GM20000 (cell line): ENCODE measurements at regions not wholly inside any gene's neighbourhood (a gene's known extent, or its start where the extent isn't known, plus 50 kb on each side); places are given as distances from the start of the nearest gene placed in this dataset.

Experiments
- DNase-seq: peaks from one replicate; pipeline ENCODE4 v3.0.0; 2012; ENCODE audit warnings: low spot score
- TF ChIP-seq, protein P1 (sequence below): IDR thresholded peaks from 2 replicates; pipeline ENCODE4 v1.5.1; 2012; ENCODE audit warnings: mild to moderate bottlenecking, control low read depth; ENCODE audit errors: extremely low read depth, missing control alignments

DNA sequence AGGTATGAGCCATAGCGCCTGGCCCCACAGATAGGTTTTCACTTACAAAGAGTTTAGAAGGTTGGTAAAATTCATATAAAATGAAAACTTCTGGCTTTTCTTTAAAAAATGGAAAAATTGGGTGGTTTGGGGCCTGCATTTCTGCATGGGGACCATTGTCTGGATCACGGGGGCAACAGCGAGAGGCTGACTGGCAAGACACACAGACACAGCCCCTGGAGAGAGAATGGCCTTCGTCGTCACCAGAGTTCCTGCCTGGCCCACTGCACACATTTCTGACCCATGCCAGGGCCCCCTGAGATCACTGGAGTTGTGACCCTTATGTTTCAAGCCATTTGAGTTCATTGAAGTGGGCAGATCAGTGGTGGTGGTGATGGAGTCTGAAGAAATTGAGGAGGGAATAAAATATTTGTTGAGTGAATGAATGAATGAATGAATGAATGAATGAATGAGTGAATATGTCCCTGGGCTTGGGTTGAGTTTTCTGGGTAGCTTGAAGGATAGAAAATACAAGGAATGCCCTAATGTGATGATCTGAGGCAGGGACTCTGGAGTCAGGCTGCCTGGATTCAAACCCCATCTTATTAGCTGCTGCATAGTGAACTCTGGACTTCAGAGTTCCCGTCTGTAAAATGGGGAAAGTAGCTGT is 173.8 kb downstream of the ZFP64 start:
- TF ChIP-seq, protein P1, sequence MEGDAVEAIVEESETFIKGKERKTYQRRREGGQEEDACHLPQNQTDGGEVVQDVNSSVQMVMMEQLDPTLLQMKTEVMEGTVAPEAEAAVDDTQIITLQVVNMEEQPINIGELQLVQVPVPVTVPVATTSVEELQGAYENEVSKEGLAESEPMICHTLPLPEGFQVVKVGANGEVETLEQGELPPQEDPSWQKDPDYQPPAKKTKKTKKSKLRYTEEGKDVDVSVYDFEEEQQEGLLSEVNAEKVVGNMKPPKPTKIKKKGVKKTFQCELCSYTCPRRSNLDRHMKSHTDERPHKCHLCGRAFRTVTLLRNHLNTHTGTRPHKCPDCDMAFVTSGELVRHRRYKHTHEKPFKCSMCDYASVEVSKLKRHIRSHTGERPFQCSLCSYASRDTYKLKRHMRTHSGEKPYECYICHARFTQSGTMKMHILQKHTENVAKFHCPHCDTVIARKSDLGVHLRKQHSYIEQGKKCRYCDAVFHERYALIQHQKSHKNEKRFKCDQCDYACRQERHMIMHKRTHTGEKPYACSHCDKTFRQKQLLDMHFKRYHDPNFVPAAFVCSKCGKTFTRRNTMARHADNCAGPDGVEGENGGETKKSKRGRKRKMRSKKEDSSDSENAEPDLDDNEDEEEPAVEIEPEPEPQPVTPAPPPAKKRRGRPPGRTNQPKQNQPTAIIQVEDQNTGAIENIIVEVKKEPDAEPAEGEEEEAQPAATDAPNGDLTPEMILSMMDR: no peak

DNA sequence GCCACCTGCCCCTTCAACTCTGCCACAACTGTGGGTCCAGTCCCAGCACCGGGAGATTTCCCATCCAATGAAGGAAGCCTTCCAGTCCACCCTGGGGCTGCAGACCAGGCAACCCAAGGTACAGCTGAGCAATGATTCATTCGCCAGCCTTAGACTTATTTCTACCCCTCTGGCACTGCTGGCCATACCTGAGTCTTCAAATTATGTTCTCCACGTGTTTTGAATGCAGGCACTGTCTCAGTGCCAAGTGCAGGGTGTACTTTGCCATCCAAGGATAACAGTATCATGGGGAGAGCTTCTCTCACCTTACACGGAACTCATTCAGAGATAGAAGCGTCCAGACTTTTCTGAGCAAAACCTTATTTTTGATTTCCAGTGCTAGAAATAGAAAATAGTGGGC is 175.6 kb downstream of the ZFP64 start:
- DNase-seq: no peak
- TF ChIP-seq, protein P1: no peak

More for the DNA sequence above, 173.8 kb downstream of the ZFP64 start:
- DNase-seq: no peak

DNA sequence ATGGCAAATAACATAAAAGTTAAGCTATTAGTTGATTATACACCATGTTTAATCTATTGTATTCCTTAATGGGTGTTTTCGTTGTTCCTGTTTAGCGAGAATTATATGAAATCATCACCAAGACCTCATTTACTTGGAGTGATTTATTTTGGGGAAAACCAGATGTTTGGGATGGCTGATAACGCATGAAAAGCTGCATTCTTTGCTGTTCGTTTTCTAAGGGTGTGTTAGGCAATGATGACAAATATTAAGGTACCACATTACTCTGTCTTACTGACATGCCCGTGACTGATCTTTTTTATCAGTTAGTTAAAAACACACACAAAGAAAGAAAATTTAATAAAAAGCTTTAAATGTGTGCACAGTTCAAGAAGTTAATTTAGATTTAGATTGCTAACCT is 176.4 kb downstream of the ZFP64 start:
- TF ChIP-seq, protein P1: no peak

DNA sequence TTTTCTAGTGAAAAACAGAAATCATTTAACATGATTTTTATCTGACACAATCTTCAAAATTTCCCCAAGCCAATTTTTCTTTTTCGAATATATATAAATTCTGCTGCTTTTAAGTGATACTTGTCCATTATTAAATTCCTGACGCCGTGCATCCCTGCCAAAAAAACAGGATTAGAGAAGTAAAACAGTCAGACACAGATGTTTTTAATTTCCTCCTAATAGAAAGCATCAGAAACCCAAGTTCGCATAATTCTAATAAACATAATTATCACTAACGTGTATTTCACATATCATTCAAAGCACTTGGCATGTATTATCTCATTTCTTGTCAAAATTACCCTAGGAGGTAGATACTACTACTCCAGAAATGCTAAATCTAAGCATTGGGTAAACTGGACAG is 179.5 kb downstream of the ZFP64 start:
- no peak for DNase-seq
- TF ChIP-seq, protein P1: no peak

More for the DNA sequence above, 176.4 kb downstream of the ZFP64 start:
- DNase-seq: no peak

DNA sequence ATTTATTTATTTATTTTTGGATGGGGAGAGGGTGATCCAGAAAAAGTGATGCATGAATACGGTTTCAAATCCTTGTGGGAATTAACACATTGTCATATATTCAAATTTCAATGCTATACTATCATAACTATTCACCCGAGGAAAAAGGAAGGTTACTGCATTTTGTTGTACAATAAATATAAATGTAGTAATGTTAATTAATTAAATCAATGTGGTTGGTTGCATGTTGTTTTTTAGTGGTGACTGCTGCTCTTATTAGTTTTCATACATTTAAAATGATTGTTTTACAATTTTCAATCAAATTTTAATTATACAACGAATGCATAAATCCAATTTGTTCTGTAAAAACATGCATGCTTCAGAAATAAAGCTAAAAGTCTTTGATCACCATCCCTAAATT is 180.5 kb downstream of the ZFP64 start:
- no peak for DNase-seq
- TF ChIP-seq, protein P1: no peak

DNA sequence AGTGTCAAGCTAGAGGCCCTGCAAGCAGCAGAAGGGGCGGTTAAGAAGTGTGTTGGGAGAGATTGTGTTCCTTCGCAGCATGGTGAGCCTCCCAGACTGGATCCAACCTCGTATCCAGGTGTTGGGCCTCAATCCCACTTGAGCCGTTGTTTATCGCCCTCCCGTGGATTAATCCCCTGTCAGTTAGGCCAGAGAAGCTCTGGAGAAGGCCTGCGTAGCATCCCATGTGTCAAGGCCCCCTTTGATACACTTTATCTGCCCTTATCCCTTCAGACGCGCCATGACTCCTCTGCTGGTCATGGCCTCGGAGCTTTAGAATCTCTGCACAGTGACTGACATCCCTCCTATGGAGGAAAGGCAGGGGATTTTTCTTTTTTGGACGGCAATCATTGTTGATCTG is 181.0 kb downstream of the ZFP64 start:
- DNase-seq: no peak
- TF ChIP-seq, protein P1: no peak

DNA sequence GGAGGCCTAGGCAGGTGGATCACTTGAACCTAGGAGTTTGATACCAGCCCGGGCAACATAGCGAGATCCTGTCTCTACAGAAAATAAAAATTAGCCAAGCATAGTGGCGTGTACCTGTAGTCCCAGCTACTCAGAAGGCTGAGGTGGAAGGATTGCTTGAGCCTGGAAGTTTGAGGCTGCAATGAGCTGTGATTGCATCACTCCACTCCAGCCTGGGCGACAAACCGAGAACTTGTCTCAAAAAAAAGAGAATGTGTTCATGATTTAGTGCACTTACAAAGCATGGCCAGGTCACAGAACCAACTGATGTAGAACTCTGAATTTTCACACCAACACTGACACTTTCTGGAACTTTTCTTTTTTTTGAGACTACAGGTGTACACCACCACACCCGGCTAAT is 182.7 kb downstream of the ZFP64 start:
- DNase-seq: no peak
- TF ChIP-seq, protein P1: no peak
